Epithelial cell of esophagus (primary cell): ENCODE measurements at regions not wholly inside any gene's neighbourhood (a gene's known extent, or its start where the extent isn't known, plus 50 kb on each side); places are given as distances from the start of the nearest gene placed in this dataset.

Experiments
- DNase-seq: peaks from one replicate; pipeline ENCODE4 v3.0.0; 2010; ENCODE audit warnings: low read depth
- H3K4me3 ChIP-seq: 2 replicates; pipeline ENCODE4 v1.5.1; 2011; ENCODE audit warnings: mild to moderate bottlenecking, low read length, control low read depth
- CTCF ChIP-seq: IDR thresholded peaks from 2 replicates; pipeline ENCODE4 v1.5.1; 2011; ENCODE audit warnings: low read depth, mild to moderate bottlenecking, low read length, control low read depth, inconsistent platforms; ENCODE audit not compliant: insufficient read depth; ENCODE audit errors: missing control alignments

- no peak for DNase-seq
- no peak for TF ChIP-seq CTCF
- no peak overlapping the region for H3K4me3 ChIP-seq
Observed at GRCh38 chr4:180680305-180680704, 1562.9 kb upstream of the TENM3 start.

GRCh38 chr4:180682776-180683175 lies 1560.4 kb upstream of the TENM3 start:
- no peak overlapping the region for H3K4me3 ChIP-seq
- TF ChIP-seq CTCF: no peak
- DNase-seq: no peak

GRCh38 chr4:180683186-180683585 lies 1560.0 kb upstream of the TENM3 start:
- no peak for DNase-seq
- no peak for TF ChIP-seq CTCF
- H3K4me3 ChIP-seq: no peak overlapping the region

- H3K4me3 ChIP-seq: no peak overlapping the region
- no peak for DNase-seq
- TF ChIP-seq CTCF: no peak
Observed at GRCh38 chr4:180688480-180688879, 1554.7 kb upstream of the TENM3 start.

GRCh38 chr4:180694875-180695274 lies 1548.3 kb upstream of the TENM3 start:
- H3K4me3 ChIP-seq: no peak overlapping the region
- no peak for DNase-seq
- TF ChIP-seq CTCF: no peak

GRCh38 chr4:180695851-180696250 lies 1547.4 kb upstream of the TENM3 start:
- DNase-seq: peak; percentile 60
- H3K4me3 ChIP-seq: no peak overlapping the region
- no peak for TF ChIP-seq CTCF

GRCh38 chr4:180696460-180697092 lies 1546.6 kb upstream of the TENM3 start:
- no peak overlapping the region for H3K4me3 ChIP-seq
- no peak for DNase-seq
- TF ChIP-seq CTCF: no peak
